ENCODE measurements at regions not wholly inside any gene's neighbourhood (a gene's known extent, or its start where the extent isn't known, plus 50 kb on each side); places are given as distances from the start of the nearest gene placed in this dataset.

- Mint-ChIP-seq H3K4me3 (no peak overlapping the region), H3K27ac (no peak overlapping the region), H3K36me3 (ENCODE audit: low read depth) (no peaks in the 10 kb centered on the region), H3K27me3 (no peaks in the 10 kb centered on the region), H3K4me1 (ENCODE audit: low read depth) (peaks cover 10% of the 10 kb centered on the region), H3K9me3 (peaks cover 2% of the 10 kb centered on the region)
- CTCF ChIA-PET: interaction anchor here (1.2 kb wide), 1 partner anchor 79 kb away, joined by 5 read pairs; no protein-coding TSS in a partner anchor
- ATAC-seq: no peak
- DNase-seq: no peak
- POLR2A ChIA-PET: no interaction called here
- TF ChIP-seq, protein P1, sequence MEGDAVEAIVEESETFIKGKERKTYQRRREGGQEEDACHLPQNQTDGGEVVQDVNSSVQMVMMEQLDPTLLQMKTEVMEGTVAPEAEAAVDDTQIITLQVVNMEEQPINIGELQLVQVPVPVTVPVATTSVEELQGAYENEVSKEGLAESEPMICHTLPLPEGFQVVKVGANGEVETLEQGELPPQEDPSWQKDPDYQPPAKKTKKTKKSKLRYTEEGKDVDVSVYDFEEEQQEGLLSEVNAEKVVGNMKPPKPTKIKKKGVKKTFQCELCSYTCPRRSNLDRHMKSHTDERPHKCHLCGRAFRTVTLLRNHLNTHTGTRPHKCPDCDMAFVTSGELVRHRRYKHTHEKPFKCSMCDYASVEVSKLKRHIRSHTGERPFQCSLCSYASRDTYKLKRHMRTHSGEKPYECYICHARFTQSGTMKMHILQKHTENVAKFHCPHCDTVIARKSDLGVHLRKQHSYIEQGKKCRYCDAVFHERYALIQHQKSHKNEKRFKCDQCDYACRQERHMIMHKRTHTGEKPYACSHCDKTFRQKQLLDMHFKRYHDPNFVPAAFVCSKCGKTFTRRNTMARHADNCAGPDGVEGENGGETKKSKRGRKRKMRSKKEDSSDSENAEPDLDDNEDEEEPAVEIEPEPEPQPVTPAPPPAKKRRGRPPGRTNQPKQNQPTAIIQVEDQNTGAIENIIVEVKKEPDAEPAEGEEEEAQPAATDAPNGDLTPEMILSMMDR (IDR thresholded peaks at IDR 0.05): no peak
- intact Hi-C loops (cut with micrococcal nuclease): no loop called here
Observed at GRCh38 chr6:14290041-14290771, 172.6 kb downstream of the CD83 start.

- DNase-seq (no peak), ATAC-seq (no peak)
- POLR2A ChIA-PET: no interaction called here
- Mint-ChIP-seq H3K4me1 (ENCODE audit: low read depth) (peaks cover 10% of the 10 kb centered on the region), H3K27ac (no peak overlapping the region), H3K4me3 (no peak overlapping the region), H3K27me3 (no peaks in the 10 kb centered on the region), H3K9me3 (peaks cover 2% of the 10 kb centered on the region), H3K36me3 (ENCODE audit: low read depth) (no peaks in the 10 kb centered on the region)
- intact Hi-C loops (cut with micrococcal nuclease): no loop called here
- TF ChIP-seq, protein P1 (IDR thresholded peaks at IDR 0.05): no peak
- CTCF ChIA-PET: no interaction called here
Observed at GRCh38 chr6:14290772-14291330, 173.3 kb downstream of the CD83 start.

- H3K4me3 Mint-ChIP-seq: no peak overlapping the region
- peaks cover 2% of the 10 kb centered on the region for H3K9me3 Mint-ChIP-seq
- no peak overlapping the region for H3K27ac Mint-ChIP-seq
- H3K36me3 Mint-ChIP-seq (ENCODE audit: low read depth): no peaks in the 10 kb centered on the region
- ChIA-PET CTCF (no interaction called here), POLR2A (interaction anchor here (0.8 kb wide), 1 partner anchor 82 kb away, joined by 3 read pairs; no protein-coding TSS in a partner anchor)
- H3K27me3 Mint-ChIP-seq: no peaks in the 10 kb centered on the region
- DNase-seq (no peak), ATAC-seq (no peak)
- H3K4me1 Mint-ChIP-seq (ENCODE audit: low read depth): peaks cover 10% of the 10 kb centered on the region
- TF ChIP-seq, protein P1 (IDR thresholded peaks at IDR 0.05): no peak
- intact Hi-C loops (cut with micrococcal nuclease): no loop called here
Observed at GRCh38 chr6:14291331-14291730, 173.8 kb downstream of the CD83 start.

- CTCF ChIA-PET: interaction anchor here (0.6 kb wide), 1 partner anchor 35 kb away, joined by 3 read pairs; no protein-coding TSS in a partner anchor
- POLR2A ChIA-PET: interaction anchor here (0.8 kb wide), 1 partner anchor 81 kb away, joined by 3 read pairs; no protein-coding TSS in a partner anchor
Observed at GRCh38 chr6:14292119-14292518, 174.5 kb downstream of the CD83 start.

More at GRCh38 chr6:14292119-14292518, 174.5 kb downstream of the CD83 start:
- H3K27me3 Mint-ChIP-seq: no peaks in the 10 kb centered on the region
- DNase-seq (no peak), ATAC-seq (no peak)
- no peak overlapping the region for H3K4me3 Mint-ChIP-seq
- intact Hi-C loops (cut with micrococcal nuclease): no loop called here
- no peak overlapping the region for H3K27ac Mint-ChIP-seq
- no peaks in the 10 kb centered on the region for H3K36me3 Mint-ChIP-seq (ENCODE audit: low read depth)
- H3K9me3 Mint-ChIP-seq: peaks cover 2% of the 10 kb centered on the region
- TF ChIP-seq, protein P1 (IDR thresholded peaks at IDR 0.05): no peak
- peaks cover 10% of the 10 kb centered on the region for H3K4me1 Mint-ChIP-seq (ENCODE audit: low read depth)
